ENCODE measurements at regions not wholly inside any gene's neighbourhood (a gene's known extent, or its start where the extent isn't known, plus 50 kb on each side); places are given as distances from the start of the nearest gene placed in this dataset.

DNA sequence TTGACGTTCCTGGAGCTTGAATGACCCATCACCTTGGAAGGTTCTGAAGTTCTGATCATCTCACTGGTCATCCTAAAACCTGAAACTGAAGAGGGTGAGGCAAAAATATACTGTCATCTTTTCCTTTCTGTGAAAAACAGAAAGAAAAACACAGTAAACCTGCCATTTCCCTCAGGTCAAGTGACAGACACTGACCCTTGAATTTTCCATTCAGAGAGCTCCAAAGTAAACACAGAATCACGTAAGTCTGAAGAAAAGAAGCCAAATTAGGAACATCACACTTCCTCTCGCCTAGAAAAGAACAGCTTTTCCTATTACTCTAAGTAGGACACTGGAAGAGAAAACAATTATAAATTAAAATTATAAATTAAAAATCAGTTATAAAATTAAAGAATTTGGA lies 78.7 kb upstream of the TGFBR2 start:
- H3K9ac ChIP-seq (ENCODE audit: low read length in 3 of 3), result no peak overlapping the region
- peak; percentile 13 for FAIRE-seq
- intact Hi-C loops (cut with DNase I), result no loop called here
- peak overlapping the region; percentile 19 to 68 for H3K27ac ChIP-seq (ENCODE audit: low read depth in 2 of 2, low read length in 2 of 2)
- H3K4me1 ChIP-seq (ENCODE audit: control insufficient read depth in 2 of 3, insufficient read depth in 2 of 3, low read depth in 1 of 3, low read length in 3 of 3), result no peaks in the 10 kb centered on the region
- no peak overlapping the region for H3K4me3 ChIP-seq (ENCODE audit: low read length in 3 of 3)
- no peaks in the 10 kb centered on the region for H3K9me3 ChIP-seq (ENCODE audit: control insufficient read depth in 2 of 3, insufficient read depth in 1 of 3, low read length in 3 of 3)
- no peaks in the 10 kb centered on the region for H3K27me3 ChIP-seq (ENCODE audit: control insufficient read depth, insufficient read depth, low read length)
- peak in 1 of 5 donors; percentile 46 for DNase-seq
- no peaks in the 10 kb centered on the region for H3K36me3 ChIP-seq (ENCODE audit: control insufficient read depth in 2 of 3, insufficient read depth in 3 of 3, low read length in 3 of 3)
- TF ChIP-seq, protein P1, sequence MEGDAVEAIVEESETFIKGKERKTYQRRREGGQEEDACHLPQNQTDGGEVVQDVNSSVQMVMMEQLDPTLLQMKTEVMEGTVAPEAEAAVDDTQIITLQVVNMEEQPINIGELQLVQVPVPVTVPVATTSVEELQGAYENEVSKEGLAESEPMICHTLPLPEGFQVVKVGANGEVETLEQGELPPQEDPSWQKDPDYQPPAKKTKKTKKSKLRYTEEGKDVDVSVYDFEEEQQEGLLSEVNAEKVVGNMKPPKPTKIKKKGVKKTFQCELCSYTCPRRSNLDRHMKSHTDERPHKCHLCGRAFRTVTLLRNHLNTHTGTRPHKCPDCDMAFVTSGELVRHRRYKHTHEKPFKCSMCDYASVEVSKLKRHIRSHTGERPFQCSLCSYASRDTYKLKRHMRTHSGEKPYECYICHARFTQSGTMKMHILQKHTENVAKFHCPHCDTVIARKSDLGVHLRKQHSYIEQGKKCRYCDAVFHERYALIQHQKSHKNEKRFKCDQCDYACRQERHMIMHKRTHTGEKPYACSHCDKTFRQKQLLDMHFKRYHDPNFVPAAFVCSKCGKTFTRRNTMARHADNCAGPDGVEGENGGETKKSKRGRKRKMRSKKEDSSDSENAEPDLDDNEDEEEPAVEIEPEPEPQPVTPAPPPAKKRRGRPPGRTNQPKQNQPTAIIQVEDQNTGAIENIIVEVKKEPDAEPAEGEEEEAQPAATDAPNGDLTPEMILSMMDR (IDR thresholded peaks at IDR 0.05; ENCODE audit: borderline replicate concordance, extremely low read depth, insufficient read depth), result no peak

DNA sequence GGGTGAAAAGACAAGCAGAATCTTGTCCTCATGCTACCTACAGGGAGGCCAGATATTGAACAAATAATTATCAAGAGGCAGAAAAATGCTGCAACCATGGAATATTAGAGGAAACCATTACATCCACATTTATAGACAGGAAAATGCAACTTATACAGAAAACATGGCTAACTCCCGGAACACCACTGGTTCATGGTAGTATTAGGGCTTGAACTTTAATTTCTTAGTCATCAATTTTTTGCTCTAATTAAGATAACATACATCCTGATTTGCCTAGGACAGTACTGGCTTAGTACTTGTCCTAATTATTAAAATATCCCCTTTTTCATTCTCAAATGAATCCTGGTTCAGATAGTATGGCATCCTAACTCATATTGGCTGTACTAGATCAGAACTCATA lies 76.3 kb upstream of the TGFBR2 start:
- TF ChIP-seq, protein P1 (IDR thresholded peaks at IDR 0.05; ENCODE audit: borderline replicate concordance, extremely low read depth, insufficient read depth), result no peak
- intact Hi-C loops (cut with DNase I), result no loop called here
- Histone ChIP-seq H3K36me3 (ENCODE audit: control insufficient read depth in 2 of 3, insufficient read depth in 3 of 3, low read length in 3 of 3) (no peaks in the 10 kb centered on the region), H3K4me3 (ENCODE audit: low read length in 3 of 3) (no peak overlapping the region), H3K9me3 (ENCODE audit: control insufficient read depth in 2 of 3, insufficient read depth in 1 of 3, low read length in 3 of 3) (no peaks in the 10 kb centered on the region), H3K27me3 (ENCODE audit: control insufficient read depth, insufficient read depth, low read length) (no peaks in the 10 kb centered on the region), H3K4me1 (ENCODE audit: control insufficient read depth in 2 of 3, insufficient read depth in 2 of 3, low read depth in 1 of 3, low read length in 3 of 3) (no peaks in the 10 kb centered on the region), H3K27ac (ENCODE audit: low read depth in 2 of 2, low read length in 2 of 2) (no peak overlapping the region), H3K9ac (ENCODE audit: low read length in 3 of 3) (no peak overlapping the region)
- DNase-seq, result no peak
- no peak for FAIRE-seq

DNA sequence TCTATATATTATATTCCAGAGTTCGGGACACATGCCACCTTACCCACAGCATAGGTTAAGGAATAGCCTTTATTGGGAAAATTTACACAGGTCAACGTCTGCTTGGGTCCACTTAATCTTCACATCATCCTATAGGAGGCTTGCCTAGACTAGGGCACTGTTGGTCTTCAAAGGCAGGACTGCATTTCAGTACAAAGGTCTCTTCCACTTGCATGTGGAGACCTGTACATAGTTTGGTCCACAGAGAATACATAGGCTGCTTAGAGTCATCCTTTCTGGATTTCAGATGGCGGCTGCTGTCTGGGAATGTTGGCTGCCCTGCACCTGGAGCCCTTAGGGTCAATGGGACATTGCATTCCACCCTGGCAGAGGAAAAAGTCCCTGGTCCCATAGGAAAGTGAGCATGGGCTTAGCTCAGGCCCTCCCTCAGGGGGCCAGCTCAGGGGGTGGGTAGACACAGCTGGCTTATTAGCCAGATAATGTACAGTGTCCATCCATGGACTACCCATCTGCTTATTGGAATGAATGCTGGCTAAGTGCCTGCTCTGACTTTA lies 75.3 kb upstream of the TGFBR2 start:
- TF ChIP-seq, protein P1 (IDR thresholded peaks at IDR 0.05; ENCODE audit: borderline replicate concordance, extremely low read depth, insufficient read depth), result no peak
- no peaks in the 10 kb centered on the region for H3K4me1 ChIP-seq (ENCODE audit: control insufficient read depth in 2 of 3, insufficient read depth in 2 of 3, low read depth in 1 of 3, low read length in 3 of 3)
- H3K9ac ChIP-seq (ENCODE audit: low read length in 3 of 3), result no peak overlapping the region
- H3K9me3 ChIP-seq (ENCODE audit: control insufficient read depth in 2 of 3, insufficient read depth in 1 of 3, low read length in 3 of 3), result no peaks in the 10 kb centered on the region
- no peak overlapping the region for H3K4me3 ChIP-seq (ENCODE audit: low read length in 3 of 3)
- no peaks in the 10 kb centered on the region for H3K36me3 ChIP-seq (ENCODE audit: control insufficient read depth in 2 of 3, insufficient read depth in 3 of 3, low read length in 3 of 3)
- intact Hi-C loops (cut with DNase I), result no loop called here
- H3K27me3 ChIP-seq (ENCODE audit: control insufficient read depth, insufficient read depth, low read length), result no peaks in the 10 kb centered on the region
- no peak overlapping the region for H3K27ac ChIP-seq (ENCODE audit: low read depth in 2 of 2, low read length in 2 of 2)
- DNase-seq, result no peak
- FAIRE-seq, result no peak

DNA sequence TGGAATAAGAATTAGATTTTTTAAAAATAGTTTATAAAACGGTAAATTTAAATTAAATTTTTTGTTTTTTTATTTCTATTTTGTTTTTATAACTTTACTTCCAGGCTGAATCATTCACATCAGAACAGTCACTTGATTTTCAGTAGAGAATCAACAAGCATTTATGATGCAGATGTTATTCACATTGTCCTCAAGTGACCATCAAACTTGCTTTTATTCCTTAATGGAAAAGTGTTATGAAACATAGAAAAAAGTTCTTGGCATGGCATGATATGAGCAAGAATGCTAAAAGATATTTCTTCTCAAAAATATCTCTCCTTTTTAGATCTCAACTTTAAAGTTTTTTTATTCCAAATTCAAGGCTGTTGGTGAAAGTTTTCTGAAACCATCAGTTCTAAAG lies 70.9 kb upstream of the TGFBR2 start:
- Histone ChIP-seq H3K9ac (ENCODE audit: low read length in 3 of 3) (no peak overlapping the region), H3K4me3 (ENCODE audit: low read length in 3 of 3) (no peak overlapping the region), H3K4me1 (ENCODE audit: control insufficient read depth in 2 of 3, insufficient read depth in 2 of 3, low read depth in 1 of 3, low read length in 3 of 3) (no peaks in the 10 kb centered on the region), H3K27ac (ENCODE audit: low read depth in 2 of 2, low read length in 2 of 2) (no peak overlapping the region), H3K27me3 (ENCODE audit: control insufficient read depth, insufficient read depth, low read length) (no peaks in the 10 kb centered on the region), H3K9me3 (ENCODE audit: control insufficient read depth in 2 of 3, insufficient read depth in 1 of 3, low read length in 3 of 3) (no peaks in the 10 kb centered on the region), H3K36me3 (ENCODE audit: control insufficient read depth in 2 of 3, insufficient read depth in 3 of 3, low read length in 3 of 3) (no peaks in the 10 kb centered on the region)
- intact Hi-C loops (cut with DNase I), result no loop called here
- FAIRE-seq, result peak; percentile 92
- no peak for DNase-seq
- TF ChIP-seq, protein P1 (IDR thresholded peaks at IDR 0.05; ENCODE audit: borderline replicate concordance, extremely low read depth, insufficient read depth), result no peak
